H1 (cell line): ENCODE measurements at regions not wholly inside any gene's neighbourhood (a gene's known extent, or its start where the extent isn't known, plus 50 kb on each side); places are given as distances from the start of the nearest gene placed in this dataset.

Experiments
- CHD2 ChIP-seq: IDR thresholded peaks from 2 replicates; pipeline ENCODE4 v1.6.1; 2012; ENCODE audit warnings: low read length, improper control_type of control experiment
- CREB1 ChIP-seq: IDR thresholded peaks from 2 replicates; pipeline ENCODE4 v1.6.1; 2012; ENCODE audit warnings: inconsistent platforms
- EP300 ChIP-seq, 2 experiments: IDR thresholded peaks; 1 replicate in 1 of 2; 2 replicates in 1 of 2; pipeline ENCODE4 v1.6.1; 2011 to 2012; ENCODE audit warnings: low read depth in 2 of 2, low read length in 2 of 2, mild to moderate bottlenecking in 2 of 2, borderline replicate concordance in 1 of 2, inconsistent platforms in 1 of 2, moderate library complexity in 1 of 2
- NRF1 ChIP-seq: IDR thresholded peaks from 2 replicates; pipeline ENCODE4 v1.6.1; 2011; ENCODE audit warnings: mild to moderate bottlenecking, low read depth, low read length, improper control_type of control experiment

GRCh38 chr9:24479361-24480059 lies 66.2 kb downstream of the IZUMO3 start (continued):
- no peak for TF ChIP-seq NRF1
- TF ChIP-seq CHD2: no peak
- no peak for TF ChIP-seq CREB1
- no peak for TF ChIP-seq EP300 (IDR thresholded peaks at IDR 0.05; ENCODE audit: borderline replicate concordance in 1 of 2, low read depth in 2 of 2, low read length in 2 of 2)
